ENCODE measurements at regions not wholly inside any gene's neighbourhood (a gene's known extent, or its start where the extent isn't known, plus 50 kb on each side); places are given as distances from the start of the nearest gene placed in this dataset.

GRCh38 chr2:5955921-5956320, 263.7 kb downstream of the SOX11 start:
- no peak for DNase-seq (ENCODE audit: low read depth)

GRCh38 chr2:5959836-5960820, 267.9 kb downstream of the SOX11 start:
- no peak for DNase-seq (ENCODE audit: low read depth)

DNA sequence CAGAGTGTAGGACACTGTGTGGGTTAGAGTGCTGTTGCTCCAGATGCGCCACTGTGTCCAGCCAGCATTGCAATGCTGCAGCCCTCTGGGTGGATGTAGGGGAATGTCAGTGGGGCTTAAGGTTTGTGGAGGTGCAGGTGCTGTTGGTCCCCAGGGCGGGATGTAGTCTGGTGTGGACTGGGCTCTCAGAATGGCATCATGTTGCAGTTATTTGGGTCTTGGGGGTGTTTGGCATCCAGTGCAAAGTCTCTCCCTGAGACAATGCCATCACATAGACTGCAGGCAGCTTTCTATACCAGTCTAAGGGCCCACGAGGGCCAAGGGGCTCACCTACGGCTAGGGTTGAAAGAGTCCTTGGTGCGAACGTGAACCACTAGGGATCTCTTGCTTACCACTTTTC, 275.3 kb downstream of the SOX11 start:
- no peak for DNase-seq (ENCODE audit: low read depth)

- no peak for DNase-seq (ENCODE audit: low read depth)
Measured at GRCh38 chr2:5969303-5969702, 277.1 kb downstream of the SOX11 start.

DNA sequence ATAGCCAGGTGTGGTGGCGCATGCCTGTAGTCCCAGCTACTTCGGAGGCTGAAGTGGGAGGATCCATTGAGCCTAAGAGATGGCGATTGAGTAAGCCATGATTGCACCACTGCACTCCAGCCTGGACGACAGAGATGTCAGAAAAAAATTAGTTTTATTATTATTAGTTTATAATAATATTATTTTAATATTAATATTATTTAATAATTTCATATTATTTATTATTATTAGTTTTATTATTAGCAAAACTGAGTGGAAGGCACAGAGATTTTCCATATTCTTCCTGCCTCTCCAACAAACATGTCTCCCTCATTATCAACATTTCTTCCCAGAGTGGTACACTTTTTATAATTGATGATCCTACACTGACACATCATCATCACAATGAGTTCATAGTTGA, 278.2 kb downstream of the SOX11 start:
- no peak for DNase-seq (ENCODE audit: low read depth)

- no peak for DNase-seq (ENCODE audit: low read depth)
Measured at GRCh38 chr2:5974477-5974876, 282.3 kb downstream of the SOX11 start.

GRCh38 chr2:5975401-5975800, 283.2 kb downstream of the SOX11 start:
- DNase-seq (ENCODE audit: low read depth) = no peak

DNA sequence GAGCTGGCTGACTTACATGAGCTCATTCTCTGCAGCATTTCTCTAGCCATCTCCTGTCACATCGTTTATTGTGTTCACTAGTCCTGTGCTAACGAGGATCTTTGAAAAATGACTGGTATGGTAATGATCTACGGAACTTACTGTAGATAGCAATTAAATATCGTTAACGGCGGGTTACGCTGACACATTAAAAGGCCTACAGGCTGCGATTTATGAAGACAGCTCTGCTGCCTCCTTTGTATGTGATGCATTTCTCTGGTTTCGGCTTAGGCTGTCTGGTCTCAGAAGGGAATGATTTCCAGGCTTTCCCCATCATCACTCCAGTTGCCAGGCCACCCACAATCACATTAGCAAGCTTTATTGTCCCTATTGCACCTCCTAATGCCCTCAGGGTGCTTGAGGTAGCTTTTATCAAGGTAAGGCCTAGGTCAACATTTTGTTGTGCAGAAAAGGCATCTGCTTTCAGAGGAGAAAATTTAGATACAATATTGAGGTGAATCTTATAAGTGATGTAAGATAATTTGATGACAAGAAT, 284.4 kb downstream of the SOX11 start:
- no peak for DNase-seq (ENCODE audit: low read depth)

DNA sequence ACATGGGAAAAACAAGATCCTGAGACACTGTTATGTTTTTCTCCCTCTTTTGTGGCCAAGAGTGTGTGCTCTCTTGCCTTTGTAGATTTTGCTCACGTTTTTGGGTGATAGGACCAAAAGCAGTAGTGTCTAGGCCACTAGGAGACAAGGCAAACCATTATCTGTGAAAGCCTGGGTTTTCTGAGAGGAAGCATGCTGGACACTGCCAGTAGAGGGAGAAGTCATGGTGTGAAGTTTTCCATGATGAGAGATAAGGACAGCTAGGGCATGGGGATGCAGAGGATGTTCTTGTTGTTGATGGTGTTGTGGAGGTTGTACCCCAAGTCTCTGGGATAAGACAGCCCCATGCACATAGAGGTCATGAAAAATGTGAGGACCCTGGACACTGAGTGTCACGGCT, 285.3 kb downstream of the SOX11 start:
- DNase-seq (ENCODE audit: low read depth) = no peak

GRCh38 chr2:5978131-5978751, 286.1 kb downstream of the SOX11 start:
- no peak for DNase-seq (ENCODE audit: low read depth)

- no peak for DNase-seq (ENCODE audit: low read depth)
Measured at GRCh38 chr2:5980450-5981190, 288.4 kb downstream of the SOX11 start.

- DNase-seq (ENCODE audit: low read depth) = no peak
Measured at GRCh38 chr2:5982193-5982902, 290.2 kb downstream of the SOX11 start.

GRCh38 chr2:5982903-5983265, 290.7 kb downstream of the SOX11 start:
- DNase-seq (ENCODE audit: low read depth) = no peak

- no peak for DNase-seq (ENCODE audit: low read depth)
Measured at GRCh38 chr2:5983511-5984272, 291.5 kb downstream of the SOX11 start.

GRCh38 chr2:5984273-5984655, 292.1 kb downstream of the SOX11 start:
- DNase-seq (ENCODE audit: low read depth) = no peak

- no peak for DNase-seq (ENCODE audit: low read depth)
Measured at GRCh38 chr2:5984946-5985345, 292.8 kb downstream of the SOX11 start.

GRCh38 chr2:5985536-5986385, 293.6 kb downstream of the SOX11 start:
- no peak for DNase-seq (ENCODE audit: low read depth)

DNA sequence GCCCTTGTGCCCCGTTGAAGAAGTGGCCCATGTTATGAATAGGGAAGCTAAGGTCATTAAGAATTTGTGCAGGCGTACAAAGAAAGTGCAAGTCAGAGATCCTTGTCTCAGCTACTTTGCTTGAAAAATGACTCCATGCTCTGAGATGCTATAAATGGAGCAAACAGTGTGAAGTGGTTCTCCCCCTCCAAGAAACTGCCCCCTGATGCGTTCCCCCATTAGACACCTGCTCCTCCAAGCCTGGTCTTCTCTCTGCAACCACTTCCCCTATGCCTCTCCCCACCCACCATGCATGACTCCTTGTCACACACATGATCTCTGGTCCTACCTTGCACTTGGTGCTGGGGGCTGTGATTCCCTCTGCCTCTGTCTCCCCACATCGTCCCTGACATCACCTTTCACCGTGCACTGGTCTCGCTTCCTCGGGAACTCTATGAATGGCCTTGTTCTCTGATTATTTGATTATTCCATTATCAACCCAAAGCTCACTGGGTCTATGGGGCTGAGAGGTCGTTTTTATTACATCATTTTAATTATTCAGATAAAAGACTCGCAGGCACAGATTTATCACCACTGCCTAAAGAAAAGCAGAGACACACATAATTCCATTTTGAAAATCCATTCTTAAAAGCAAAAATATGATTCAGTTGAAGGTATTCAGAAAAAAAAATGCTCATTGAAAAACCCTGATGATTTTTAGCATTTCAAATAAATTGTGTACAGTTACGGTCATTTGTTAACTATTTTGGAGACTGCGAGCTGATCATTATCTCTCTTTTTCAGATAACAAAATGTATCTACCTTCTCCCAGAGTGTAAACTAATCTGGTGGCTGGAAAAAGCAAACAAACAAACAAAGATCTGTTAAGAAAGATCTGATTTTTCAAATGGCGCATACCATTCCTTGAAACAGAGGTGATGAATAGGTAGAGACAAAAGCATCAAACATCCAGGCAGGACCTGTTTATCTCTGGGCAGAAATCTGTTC, 294.9 kb downstream of the SOX11 start:
- DNase-seq (ENCODE audit: low read depth) = no peak

DNA sequence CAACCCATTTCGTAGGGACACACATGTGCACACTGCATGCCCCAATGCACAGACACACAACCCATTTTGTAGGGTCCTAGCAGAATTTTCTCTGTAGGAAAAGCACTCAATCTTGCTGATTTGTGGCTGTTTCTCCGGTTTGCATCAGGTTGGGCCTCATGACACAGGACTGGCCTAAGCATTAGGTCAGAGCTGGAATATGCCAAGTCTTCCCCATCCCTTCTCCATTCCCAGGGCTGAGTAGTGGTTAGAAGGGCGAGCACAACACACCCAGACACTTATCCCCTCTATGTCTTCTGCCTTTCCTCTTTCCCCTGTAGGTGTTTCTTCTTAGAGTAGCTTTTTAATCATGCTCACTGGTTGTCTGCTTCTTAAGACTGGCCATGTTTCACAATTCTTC, 295.9 kb downstream of the SOX11 start:
- no peak for DNase-seq (ENCODE audit: low read depth)

Data from stimulated activated CD8-positive, alpha-beta memory T cell treated with anti-CD3 and anti-CD28 coated beads, Interleukin-4, amount 100 ng/mL, for 24 hours (primary cell).